Kidney epithelial cell (primary cell): ENCODE measurements at regions not wholly inside any gene's neighbourhood (a gene's known extent, or its start where the extent isn't known, plus 50 kb on each side); places are given as distances from the start of the nearest gene placed in this dataset.

Experiments
- DNase-seq: peaks from one replicate; pipeline ENCODE4 v3.0.0-alpha.2; 2010; ENCODE audit warnings: low read depth
- H3K27me3 ChIP-seq: 2 replicates; pipeline ENCODE4 v1.6.0; 2011; ENCODE audit warnings: low read length; ENCODE audit not compliant: control insufficient read depth, insufficient read depth
- H3K36me3 ChIP-seq: 2 replicates; pipeline ENCODE4 v1.5.1; 2011; ENCODE audit warnings: low read length; ENCODE audit not compliant: control insufficient read depth, insufficient read depth
- H3K4me3 ChIP-seq: 2 replicates; pipeline ENCODE4 v1.5.1; 2011; ENCODE audit warnings: low read depth, mild to moderate bottlenecking, control low read depth, low read length
- CTCF ChIP-seq: IDR thresholded peaks from 2 replicates; pipeline ENCODE4 v1.5.1; 2011; ENCODE audit warnings: mild to moderate bottlenecking, moderate library complexity, low read length, control low read depth, inconsistent platforms; ENCODE audit not compliant: insufficient read depth, poor library complexity, severe bottlenecking

- Histone ChIP-seq H3K4me3 (no peak overlapping the region), H3K27me3 (no peaks in the 10 kb centered on the region), H3K36me3 (no peaks in the 10 kb centered on the region)
- no peak for DNase-seq
- TF ChIP-seq CTCF: no peak
Measured at GRCh38 chr5:121628783-121629182, 222.9 kb upstream of the FTMT start.

- Histone ChIP-seq H3K36me3 (no peaks in the 10 kb centered on the region), H3K27me3 (no peaks in the 10 kb centered on the region), H3K4me3 (no peak overlapping the region)
- no peak for DNase-seq
- peak; percentile 31 for TF ChIP-seq CTCF
Measured at GRCh38 chr5:121630402-121630801, 221.3 kb upstream of the FTMT start.

- Histone ChIP-seq H3K27me3 (no peaks in the 10 kb centered on the region), H3K36me3 (no peaks in the 10 kb centered on the region), H3K4me3 (no peak overlapping the region)
- no peak for TF ChIP-seq CTCF
- no peak for DNase-seq
Measured at GRCh38 chr5:121634946-121635345, 216.7 kb upstream of the FTMT start.

- DNase-seq: no peak
- Histone ChIP-seq H3K4me3 (no peak overlapping the region), H3K27me3 (no peaks in the 10 kb centered on the region), H3K36me3 (no peaks in the 10 kb centered on the region)
- TF ChIP-seq CTCF: no peak
Measured at GRCh38 chr5:121638126-121638525, 213.6 kb upstream of the FTMT start.

- no peaks in the 10 kb centered on the region for H3K36me3 ChIP-seq
- H3K27me3 ChIP-seq: no peaks in the 10 kb centered on the region
- no peak for TF ChIP-seq CTCF
- no peak overlapping the region for H3K4me3 ChIP-seq
- no peak for DNase-seq
Measured at GRCh38 chr5:121640298-121640697, 211.4 kb upstream of the FTMT start.

GRCh38 chr5:121658221-121658620, 193.5 kb upstream of the FTMT start:
- no peak for DNase-seq
- H3K36me3 ChIP-seq: no peaks in the 10 kb centered on the region
- no peaks in the 10 kb centered on the region for H3K27me3 ChIP-seq
- no peak for TF ChIP-seq CTCF
- H3K4me3 ChIP-seq: no peak overlapping the region
